A673 (cell line): ENCODE measurements at regions not wholly inside any gene's neighbourhood (a gene's known extent, or its start where the extent isn't known, plus 50 kb on each side); places are given as distances from the start of the nearest gene placed in this dataset.
"Not testable (repeated sequence)": the region's sequence is repeated elsewhere in the genome, so short reads cannot be mapped to it uniquely, and the experiment has no call there.

Experiments used
- BruUV-seq: library from RNA; stranded (reverse); fragments of 400-500 nt; replicated peaks from 2 replicates; lab custom pipeline; 2021; lab: Mats Ljungman, UMichigan
- CTCF ChIA-PET: fragments of 300-600 bp; sonication (Branson Sonifier 250); formaldehyde crosslinking; loops from one replicate; lab custom pipeline; 2022; ENCODE audit warnings: antibody characterized with exemption; lab: Charles Lee
- POLR2A ChIA-PET: fragments of 300-600 bp; sonication (Branson Sonifier 250); formaldehyde crosslinking; loops from one replicate; lab custom pipeline; 2022; ENCODE audit warnings: antibody characterized with exemption; ENCODE audit not compliant: low non-redundant PET; lab: Charles Lee
- DNase-seq: peaks from one replicate; pipeline ENCODE4 v3.0.0-alpha.2; 2015; ENCODE audit warnings: low spot score
- H3K27ac ChIP-seq: fragments of 200-600 bp; sonication (generic); 2 replicates; pipeline ENCODE4 v1.5.1; 2016; ENCODE audit warnings: mixed run types, low read depth, mild to moderate bottlenecking, mixed read lengths, antibody characterized with exemption, low read length; ENCODE audit not compliant: poor library complexity, severe bottlenecking
- H3K27me3 ChIP-seq: fragments of 200-600 bp; sonication (generic); replicated peaks from 2 replicates; pipeline ENCODE4 v1.6.1; 2017; ENCODE audit warnings: mixed run types, low read depth, mild to moderate bottlenecking, mixed read lengths, antibody characterized with exemption, low read length; ENCODE audit not compliant: insufficient read depth, poor library complexity
- H3K36me3 ChIP-seq: fragments of 200-600 bp; sonication (generic); 2 replicates; pipeline ENCODE4 v1.6.1; 2016; ENCODE audit warnings: mixed run types, mild to moderate bottlenecking, mixed read lengths, antibody characterized with exemption, low read length; ENCODE audit not compliant: insufficient read depth, poor library complexity, severe bottlenecking
- H3K4me1 ChIP-seq: fragments of 200-600 bp; sonication (generic); 2 replicates; pipeline ENCODE4 v1.6.1; 2017; ENCODE audit warnings: mixed run types, mild to moderate bottlenecking, mixed read lengths, antibody characterized with exemption, low read length; ENCODE audit not compliant: insufficient read depth, poor library complexity, severe bottlenecking
- H3K4me3 ChIP-seq: fragments of 200-600 bp; sonication (generic); 2 replicates; pipeline ENCODE4 v1.5.1; 2016; ENCODE audit warnings: low read depth, mixed run types, mild to moderate bottlenecking, mixed read lengths, low read length; ENCODE audit not compliant: poor library complexity, severe bottlenecking
- H3K9me3 ChIP-seq: fragments of 200-600 bp; sonication (generic); 2 replicates; pipeline ENCODE4 v1.6.1; 2016; ENCODE audit warnings: mixed run types, low read depth, mild to moderate bottlenecking, mixed read lengths, antibody characterized with exemption, low read length; ENCODE audit not compliant: poor library complexity, severe bottlenecking
- CTCF ChIP-seq: fragments of 300-800, 200-600 bp; sonication (generic); conservative IDR thresholded peaks from 2 replicates; pipeline ENCODE4 v1.5.1; 2017; ENCODE audit warnings: low read depth, mild to moderate bottlenecking, antibody characterized with exemption, low read length, moderate library complexity, mixed read lengths
- EZH2 ChIP-seq: fragments of 200-600 bp; sonication (generic); IDR thresholded peaks from 2 replicates; pipeline ENCODE4 v1.6.1; 2017; ENCODE audit warnings: borderline replicate concordance, low read depth, mild to moderate bottlenecking, mixed read lengths, antibody characterized with exemption, low read length; ENCODE audit not compliant: poor library complexity, severe bottlenecking
- intact Hi-C: fragments of 100-400 bp; cut with micrococcal nuclease; formaldehyde crosslinking; loops from one replicate; pipeline ENCODE4 v1.10.0; 2022; ENCODE audit not compliant: unreplicated experiment

GRCh38 chr12:80001562-80001961 lies 66.7 kb upstream of the PPP1R12A start:
- intact Hi-C loops, result no loop called here
- BruUV-seq, result no TSS peak
- no peaks in the 10 kb centered on the region for H3K36me3 ChIP-seq
- no peak for DNase-seq
- ChIA-PET POLR2A (no interaction called here), CTCF (no interaction called here)
- H3K4me1 ChIP-seq, result no peaks in the 10 kb centered on the region
- H3K4me3 ChIP-seq, result no peak overlapping the region
- H3K27me3 ChIP-seq, result no peaks in the 10 kb centered on the region
- TF ChIP-seq EZH2, result no peak
- no peak overlapping the region for H3K27ac ChIP-seq
- H3K9me3 ChIP-seq, result no peaks in the 10 kb centered on the region

GRCh38 chr12:80000831-80001230 lies 65.9 kb upstream of the PPP1R12A start:
- no peaks in the 10 kb centered on the region for H3K36me3 ChIP-seq
- TF ChIP-seq CTCF, result no peak
- TF ChIP-seq EZH2, result no peak
- no peaks in the 10 kb centered on the region for H3K9me3 ChIP-seq
- no peak for DNase-seq
- POLR2A ChIA-PET, result no interaction called here
- intact Hi-C loops, result no loop called here
- no peaks in the 10 kb centered on the region for H3K27me3 ChIP-seq
- BruUV-seq, result no TSS peak
- no peaks in the 10 kb centered on the region for H3K4me1 ChIP-seq
- CTCF ChIA-PET, result no interaction called here
- H3K27ac ChIP-seq, result no peak overlapping the region
- no peak overlapping the region for H3K4me3 ChIP-seq

- ChIA-PET POLR2A (no interaction called here), CTCF (no interaction called here)
- Histone ChIP-seq H3K36me3 (no peaks in the 10 kb centered on the region), H3K9me3 (no peaks in the 10 kb centered on the region), H3K27ac (no peak overlapping the region), H3K4me3 (no peak overlapping the region), H3K4me1 (no peaks in the 10 kb centered on the region), H3K27me3 (no peaks in the 10 kb centered on the region)
- no peak for TF ChIP-seq EZH2
- TF ChIP-seq CTCF, result no peak
- intact Hi-C loops, result no loop called here
- no peak for DNase-seq
- BruUV-seq, result no TSS peak
These were observed 63.7 kb upstream of the PPP1R12A start for GRCh38 chr12:79998554-79998953.

- no peaks in the 10 kb centered on the region for H3K4me1 ChIP-seq
- BruUV-seq, result no TSS peak
- no peaks in the 10 kb centered on the region for H3K36me3 ChIP-seq
- no peak for TF ChIP-seq CTCF
- no peak for TF ChIP-seq EZH2
- no peak overlapping the region for H3K4me3 ChIP-seq
- H3K27me3 ChIP-seq, result no peaks in the 10 kb centered on the region
- DNase-seq, result no peak
- H3K27ac ChIP-seq, result no peak overlapping the region
- POLR2A ChIA-PET, result no interaction called here
- no peaks in the 10 kb centered on the region for H3K9me3 ChIP-seq
- CTCF ChIA-PET, result no interaction called here
- intact Hi-C loops, result no loop called here
These were observed 62.3 kb upstream of the PPP1R12A start for GRCh38 chr12:79997096-79997791.

DNA sequence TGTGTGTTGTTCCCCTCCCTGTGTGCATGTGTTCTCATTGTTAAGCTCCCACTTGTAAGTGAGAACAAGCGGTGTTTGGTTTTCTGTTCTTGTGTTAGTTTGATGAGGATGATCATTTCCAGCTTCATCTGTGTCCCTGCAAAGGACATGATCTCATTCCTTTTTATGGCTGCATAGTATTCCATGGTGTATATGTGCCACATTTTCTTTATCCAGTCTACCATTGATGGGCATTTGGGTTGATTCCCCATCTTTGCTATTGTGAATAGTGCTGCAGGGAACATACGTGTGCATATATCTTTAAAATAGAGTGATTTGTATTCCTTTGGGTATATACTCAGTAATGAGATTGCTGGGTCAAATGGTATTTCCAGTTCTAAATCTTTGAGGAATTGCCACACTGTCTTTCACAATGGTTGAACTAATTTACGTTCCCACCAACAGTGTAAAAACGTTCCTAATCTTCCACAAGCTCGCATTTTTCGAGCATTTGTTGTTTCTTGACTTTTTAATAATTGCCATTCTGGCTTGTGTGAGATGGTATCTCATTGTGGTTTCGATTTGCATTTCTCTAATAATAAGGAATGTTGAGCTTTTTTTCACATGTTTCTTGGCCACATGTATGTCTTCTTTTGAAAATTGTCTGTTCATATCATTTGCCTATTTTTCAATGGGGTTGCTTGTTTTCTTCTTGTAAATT lies 60.6 kb upstream of the PPP1R12A start:
- POLR2A ChIA-PET, H3K4me1 ChIP-seq, H3K9me3 ChIP-seq, CTCF ChIA-PET, H3K27ac ChIP-seq, H3K36me3 ChIP-seq, intact Hi-C loops, H3K27me3 ChIP-seq, BruUV-seq, H3K4me3 ChIP-seq, DNase-seq: not testable (repeated sequence)
